ENCODE measurements at regions not wholly inside any gene's neighbourhood (a gene's known extent, or its start where the extent isn't known, plus 50 kb on each side); places are given as distances from the start of the nearest gene placed in this dataset.

- TF ChIP-seq FOXM1 (IDR thresholded peaks at IDR 0.05; ENCODE audit: borderline replicate concordance, low read depth) (no peak), CEBPB (IDR thresholded peaks at IDR 0.05) (no peak), MAX (IDR thresholded peaks at IDR 0.05) (no peak), TEAD4 (IDR thresholded peaks at IDR 0.05) (no peak), USF1 (IDR thresholded peaks at IDR 0.05) (no peak), ZBTB7A (IDR thresholded peaks at IDR 0.05; ENCODE audit: low read depth) (no peak), YY1 (IDR thresholded peaks at IDR 0.05; ENCODE audit: low read depth) (no peak), REST (IDR thresholded peaks at IDR 0.05; ENCODE audit: low read depth) (no peak), EP300 (IDR thresholded peaks at IDR 0.05; ENCODE audit: borderline replicate concordance) (no peak), TCF12 (IDR thresholded peaks at IDR 0.05; ENCODE audit: low read depth) (no peak)
Measured at GRCh38 chr2:139924070-139924469, 1143.9 kb upstream of the NXPH2 start.

- TF ChIP-seq CREB1 (IDR thresholded peaks at IDR 0.05; ENCODE audit: low read depth) (no peak), USF1 (IDR thresholded peaks at IDR 0.05) (no peak), TAF1 (IDR thresholded peaks at IDR 0.05; ENCODE audit: low read depth) (no peak), REST (IDR thresholded peaks at IDR 0.05; ENCODE audit: low read depth) (no peak), RAD21 (IDR thresholded peaks at IDR 0.05; ENCODE audit: low read depth) (no peak), EP300 (IDR thresholded peaks at IDR 0.05; ENCODE audit: borderline replicate concordance) (no peak), NFIC (IDR thresholded peaks at IDR 0.05) (no peak), EGR1 (IDR thresholded peaks at IDR 0.05) (no peak)
Measured at GRCh38 chr2:139918982-139919381, 1138.8 kb upstream of the NXPH2 start.

GRCh38 chr2:139917690-139918384 is 1137.6 kb upstream of the NXPH2 start:
- no peak for TF ChIP-seq NFIC (IDR thresholded peaks at IDR 0.05)
- TF ChIP-seq MAX (IDR thresholded peaks at IDR 0.05): no peak
- TF ChIP-seq YY1 (IDR thresholded peaks at IDR 0.05; ENCODE audit: low read depth): no peak
- TF ChIP-seq FOXM1 (IDR thresholded peaks at IDR 0.05; ENCODE audit: borderline replicate concordance, low read depth): no peak
- no peak for TF ChIP-seq ZBTB7A (IDR thresholded peaks at IDR 0.05; ENCODE audit: low read depth)
- TF ChIP-seq TCF12 (IDR thresholded peaks at IDR 0.05; ENCODE audit: low read depth): no peak
- no peak for TF ChIP-seq REST (IDR thresholded peaks at IDR 0.05; ENCODE audit: low read depth)
- TF ChIP-seq RAD21 (IDR thresholded peaks at IDR 0.05; ENCODE audit: low read depth): no peak
- TF ChIP-seq CREB1 (IDR thresholded peaks at IDR 0.05; ENCODE audit: low read depth): no peak
- TF ChIP-seq EGR1 (IDR thresholded peaks at IDR 0.05): no peak
- TF ChIP-seq EP300 (IDR thresholded peaks at IDR 0.05; ENCODE audit: borderline replicate concordance): no peak

GRCh38 chr2:139916822-139917221 is 1136.6 kb upstream of the NXPH2 start:
- no peak for TF ChIP-seq FOXM1 (IDR thresholded peaks at IDR 0.05; ENCODE audit: borderline replicate concordance, low read depth)
- TF ChIP-seq MAX (IDR thresholded peaks at IDR 0.05): no peak

- TF ChIP-seq ZBTB7A (IDR thresholded peaks at IDR 0.05; ENCODE audit: low read depth) (no peak), EGR1 (IDR thresholded peaks at IDR 0.05) (no peak), CREB1 (IDR thresholded peaks at IDR 0.05; ENCODE audit: low read depth) (no peak), EP300 (IDR thresholded peaks at IDR 0.05; ENCODE audit: borderline replicate concordance) (no peak), TEAD4 (IDR thresholded peaks at IDR 0.05) (no peak), TCF12 (IDR thresholded peaks at IDR 0.05; ENCODE audit: low read depth) (no peak), YY1 (IDR thresholded peaks at IDR 0.05; ENCODE audit: low read depth) (no peak)
Measured at GRCh38 chr2:139911160-139911559, 1131.0 kb upstream of the NXPH2 start.

Data from Ishikawa (cell line).